GM18511 (cell line): ENCODE measurements at regions not wholly inside any gene's neighbourhood (a gene's known extent, or its start where the extent isn't known, plus 50 kb on each side); places are given as distances from the start of the nearest gene placed in this dataset.

Source experiments
- ATAC-seq: cut with Tn5 transposase; IDR thresholded peaks from one replicate; pipeline ENCODE4 v1.9.1; 2021; ENCODE audit warnings: mild to moderate bottlenecking, moderate library complexity; ENCODE audit not compliant: unreplicated experiment

GRCh38 chr20:6944292-6944691, 176.8 kb downstream of the BMP2 start:
- ATAC-seq = no peak

DNA sequence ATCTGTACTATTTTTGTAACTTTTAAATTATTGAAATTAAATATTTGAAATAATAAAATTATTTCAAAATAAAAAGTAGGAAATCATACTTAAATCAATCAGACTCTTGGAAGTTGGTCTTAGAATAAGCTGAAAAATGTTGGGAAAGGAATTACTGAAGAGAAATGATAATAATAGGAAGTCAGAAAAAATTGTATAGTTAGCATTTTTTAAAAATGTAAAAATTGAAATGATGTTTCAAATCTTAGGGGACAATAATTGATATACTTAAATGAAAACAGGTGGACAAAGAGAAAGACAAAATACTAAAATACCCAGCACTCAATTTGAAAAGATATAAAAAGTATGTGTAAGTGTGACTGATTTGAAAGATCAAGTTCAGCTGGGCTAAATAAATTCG, 186.1 kb downstream of the BMP2 start:
- ATAC-seq = no peak

DNA sequence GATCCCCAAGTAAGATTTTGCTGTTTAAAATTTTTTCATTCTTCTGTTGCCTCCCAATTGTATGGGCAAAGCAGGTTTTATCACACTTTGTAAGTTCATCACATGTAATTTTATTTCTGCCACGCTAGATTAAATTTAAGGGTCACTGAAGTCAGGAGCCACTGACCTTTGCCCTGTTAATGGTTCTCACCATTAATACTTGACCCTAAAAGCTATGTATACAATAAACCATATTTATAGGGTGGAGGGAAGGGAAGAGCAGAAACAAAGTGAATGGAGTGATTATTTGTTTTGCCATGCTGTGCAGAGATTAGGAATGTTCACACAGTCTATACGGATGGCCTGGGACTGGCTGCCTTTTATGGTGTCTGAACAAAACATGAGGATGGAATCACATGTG, 186.7 kb downstream of the BMP2 start:
- no peak for ATAC-seq

DNA sequence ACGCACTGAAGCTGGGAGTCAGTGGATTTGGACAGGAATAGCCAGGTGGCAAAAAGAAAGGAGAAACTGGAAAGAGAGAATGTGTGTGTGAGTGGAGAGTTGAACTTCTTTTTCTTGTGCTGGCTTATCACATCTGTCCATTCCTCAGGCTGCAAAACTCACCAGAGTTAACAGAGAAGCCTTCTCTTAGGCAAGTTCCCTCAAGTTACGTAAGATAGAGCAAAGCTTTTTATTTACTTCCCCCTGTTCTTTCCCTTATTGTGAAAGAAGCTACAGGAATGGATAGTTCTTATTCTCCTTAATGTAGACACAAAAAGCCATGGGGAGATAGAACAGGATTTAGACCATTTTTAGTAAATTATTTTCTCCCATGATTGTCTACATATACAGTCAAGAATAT, 188.6 kb downstream of the BMP2 start:
- no peak for ATAC-seq

GRCh38 chr20:6956574-6956973, 189.1 kb downstream of the BMP2 start:
- ATAC-seq = no peak

- ATAC-seq = no peak
Observed at GRCh38 chr20:6959900-6960312, 192.4 kb downstream of the BMP2 start.

GRCh38 chr20:6966721-6967120, 199.2 kb downstream of the BMP2 start:
- ATAC-seq = no peak

DNA sequence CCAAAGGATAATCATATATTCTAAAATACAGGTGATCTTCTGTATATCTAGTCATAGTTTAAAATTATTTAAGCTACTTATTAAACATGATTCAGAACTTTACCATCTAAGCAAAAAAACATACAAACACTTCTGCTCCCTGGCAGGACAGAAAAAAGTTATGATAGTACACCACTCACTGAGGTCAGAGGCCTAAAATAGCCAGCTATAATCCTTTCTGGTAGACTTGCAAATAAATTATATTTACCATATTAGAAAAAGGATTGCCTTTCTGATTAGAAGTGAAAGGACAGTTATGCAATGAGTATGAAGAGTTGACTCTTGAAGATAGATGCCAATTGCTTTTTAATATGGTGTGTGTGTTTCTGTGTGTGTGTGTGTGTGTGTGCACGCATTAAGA, 207.4 kb downstream of the BMP2 start:
- no peak for ATAC-seq

DNA sequence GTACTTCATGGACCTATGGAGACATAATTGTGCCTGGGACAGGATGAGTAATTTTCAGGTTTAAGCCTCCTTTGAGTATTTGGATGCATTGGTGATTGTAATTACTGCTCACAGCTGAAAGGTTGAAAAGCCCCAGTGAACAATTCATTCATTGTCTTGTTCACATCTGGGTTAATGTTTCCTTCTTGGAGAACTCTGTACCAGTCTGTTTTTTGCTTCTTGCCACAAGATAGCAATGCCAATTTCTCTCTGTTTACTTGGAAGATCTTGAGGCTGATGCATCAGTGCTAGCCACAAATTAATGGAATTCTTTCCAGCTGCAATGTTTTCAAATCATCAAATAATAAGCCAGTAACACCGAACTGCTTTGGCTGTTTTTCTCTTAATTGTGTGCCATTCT, 207.8 kb downstream of the BMP2 start:
- ATAC-seq = no peak

GRCh38 chr20:6976106-6976900, 208.8 kb downstream of the BMP2 start:
- ATAC-seq = no peak

- ATAC-seq = no peak
Observed at GRCh38 chr20:6979621-6980020, 212.1 kb downstream of the BMP2 start.

GRCh38 chr20:6993011-6993410, 225.5 kb downstream of the BMP2 start:
- ATAC-seq = no peak

DNA sequence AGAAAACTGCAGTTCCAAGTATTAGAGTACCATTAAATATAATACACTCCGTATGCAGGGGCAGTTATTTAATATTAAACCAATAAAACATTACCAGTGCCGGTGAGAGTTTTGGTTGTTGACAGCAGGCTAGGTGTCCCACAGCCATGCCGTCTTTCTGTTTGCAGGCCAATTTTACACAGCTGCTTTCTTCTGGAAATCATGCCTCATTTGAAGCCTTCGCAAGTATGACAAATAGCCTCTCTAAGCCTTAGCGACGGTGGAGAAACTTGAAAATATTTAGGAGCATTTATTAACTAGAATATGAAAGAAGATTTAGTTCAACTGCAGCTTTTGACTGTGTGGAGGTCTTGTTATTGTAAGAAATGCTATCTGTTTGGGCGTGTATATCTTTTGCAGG, 226.0 kb downstream of the BMP2 start:
- no peak for ATAC-seq

DNA sequence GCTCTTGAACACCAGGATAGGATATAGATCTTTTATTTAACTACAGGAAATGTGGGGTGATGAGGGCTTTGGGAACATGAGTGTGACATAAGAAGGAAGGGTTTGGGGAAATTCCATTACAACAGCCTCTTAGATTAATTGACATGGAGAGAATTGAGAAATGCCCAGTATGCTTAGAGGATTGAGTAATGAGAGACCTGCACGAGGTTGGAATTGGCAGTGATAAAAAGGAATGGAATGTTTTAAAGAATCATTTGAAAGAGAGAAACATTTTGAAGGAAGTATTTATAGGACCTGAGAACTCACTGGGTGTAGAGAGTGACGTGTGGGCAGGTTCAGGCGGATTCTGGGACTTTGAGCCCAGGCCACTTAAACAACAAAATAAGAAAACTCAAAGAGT, 227.0 kb downstream of the BMP2 start:
- no peak for ATAC-seq

DNA sequence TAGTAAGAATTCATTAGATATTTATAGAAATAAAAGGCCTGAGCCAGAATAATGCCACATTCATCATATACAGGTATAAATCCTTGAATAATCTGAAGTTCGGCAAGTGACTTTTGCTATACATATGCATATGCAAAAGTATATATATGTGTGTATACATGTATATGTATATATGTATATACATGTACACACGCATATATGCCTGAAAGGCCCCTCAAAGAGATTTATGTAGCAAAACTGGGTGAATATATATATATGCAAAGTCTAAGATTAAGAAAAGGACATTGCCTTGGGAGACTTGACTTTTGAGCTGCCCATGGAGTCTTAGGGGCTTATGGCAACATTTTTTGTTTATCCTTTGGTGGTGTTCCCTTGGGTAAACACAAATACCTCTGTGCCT, 231.4 kb downstream of the BMP2 start:
- ATAC-seq = no peak

DNA sequence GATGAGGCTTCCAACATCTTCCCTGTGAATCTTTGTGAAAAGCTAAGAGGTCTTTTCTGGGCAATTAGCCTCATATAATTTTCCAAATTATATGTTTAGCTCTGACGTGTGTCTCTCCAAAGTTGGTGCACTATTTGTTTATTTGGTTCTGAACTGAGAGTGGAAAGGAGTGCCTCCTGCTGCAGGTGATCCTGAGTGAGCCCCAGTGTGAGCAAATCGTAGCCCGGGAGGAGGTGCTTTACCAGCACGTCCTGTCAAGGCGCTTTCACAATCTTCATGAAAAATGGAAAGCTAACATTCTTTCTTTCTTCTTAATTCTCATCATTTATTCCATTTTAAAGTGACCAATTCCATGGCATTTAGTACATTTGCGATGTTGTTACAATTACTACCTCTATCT, 231.9 kb downstream of the BMP2 start:
- no peak for ATAC-seq

GRCh38 chr20:7003598-7003997, 236.1 kb downstream of the BMP2 start:
- ATAC-seq = no peak

- no peak for ATAC-seq
Observed at GRCh38 chr20:7004801-7005200, 237.3 kb downstream of the BMP2 start.

- no peak for ATAC-seq
Observed at GRCh38 chr20:7010527-7010926, 243.0 kb downstream of the BMP2 start.

DNA sequence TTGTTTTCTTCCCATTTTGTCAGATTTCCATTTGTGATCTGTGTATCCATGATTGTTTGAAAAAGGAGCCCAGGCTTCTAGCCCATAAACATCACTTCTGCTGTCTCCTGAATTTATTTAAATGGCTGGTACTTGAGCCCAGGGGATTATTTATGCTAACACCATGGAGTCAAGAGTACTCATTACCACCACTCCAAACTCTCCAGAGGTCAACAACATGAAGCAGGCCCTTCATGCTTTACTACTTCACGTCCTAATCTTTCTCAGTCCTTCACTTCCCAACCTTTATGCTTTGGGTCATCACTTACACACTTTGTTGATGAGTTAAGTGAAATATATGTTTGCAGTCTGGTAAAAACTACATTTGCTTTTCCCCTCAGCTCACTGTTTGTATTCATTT, 247.8 kb downstream of the BMP2 start:
- no peak for ATAC-seq

GRCh38 chr20:7022597-7022996, 255.1 kb downstream of the BMP2 start:
- ATAC-seq = no peak

DNA sequence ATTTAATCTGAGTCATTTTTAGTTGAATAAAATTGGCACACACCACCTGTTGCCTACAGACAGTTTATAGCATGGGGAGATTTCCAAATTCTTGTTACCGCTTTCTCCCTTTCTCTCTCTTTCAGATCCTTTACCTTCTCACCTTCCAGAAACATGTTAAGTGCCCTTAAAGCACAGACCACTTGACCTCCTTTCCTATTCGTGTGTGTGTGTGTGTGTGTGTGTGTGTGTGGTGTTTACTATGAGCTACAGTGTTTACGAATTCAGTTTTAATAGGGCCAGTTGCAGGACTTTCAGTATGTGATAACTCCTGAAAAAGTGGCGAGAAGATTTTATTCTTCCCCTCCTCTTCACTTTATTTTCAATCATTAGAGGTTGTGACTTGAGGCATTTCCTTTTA, 258.1 kb downstream of the BMP2 start:
- no peak for ATAC-seq

DNA sequence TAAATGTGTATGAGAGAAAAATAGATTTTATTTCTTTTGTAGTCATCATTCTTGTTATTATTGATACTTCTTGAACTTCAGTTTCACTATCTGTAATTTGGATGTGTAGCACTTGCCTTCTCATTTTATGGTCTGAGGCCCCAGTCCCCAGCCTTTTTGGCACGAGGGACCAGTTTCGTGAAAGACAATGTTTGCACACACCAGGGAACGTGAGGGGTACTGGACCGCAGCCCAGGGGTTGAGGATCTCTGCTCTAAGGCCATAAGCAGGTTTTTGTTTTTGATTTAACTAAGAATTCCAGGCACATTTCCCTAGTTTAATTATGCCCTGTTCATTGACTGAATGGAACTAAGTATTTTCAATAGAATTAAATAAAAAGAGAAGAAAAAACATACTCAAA, 261.5 kb downstream of the BMP2 start:
- ATAC-seq = no peak
